ENCODE measurements at regions not wholly inside any gene's neighbourhood (a gene's known extent, or its start where the extent isn't known, plus 50 kb on each side); places are given as distances from the start of the nearest gene placed in this dataset.
"Not testable (repeated sequence)": the region's sequence is repeated elsewhere in the genome, so short reads cannot be mapped to it uniquely, and the experiment has no call there.

DNA sequence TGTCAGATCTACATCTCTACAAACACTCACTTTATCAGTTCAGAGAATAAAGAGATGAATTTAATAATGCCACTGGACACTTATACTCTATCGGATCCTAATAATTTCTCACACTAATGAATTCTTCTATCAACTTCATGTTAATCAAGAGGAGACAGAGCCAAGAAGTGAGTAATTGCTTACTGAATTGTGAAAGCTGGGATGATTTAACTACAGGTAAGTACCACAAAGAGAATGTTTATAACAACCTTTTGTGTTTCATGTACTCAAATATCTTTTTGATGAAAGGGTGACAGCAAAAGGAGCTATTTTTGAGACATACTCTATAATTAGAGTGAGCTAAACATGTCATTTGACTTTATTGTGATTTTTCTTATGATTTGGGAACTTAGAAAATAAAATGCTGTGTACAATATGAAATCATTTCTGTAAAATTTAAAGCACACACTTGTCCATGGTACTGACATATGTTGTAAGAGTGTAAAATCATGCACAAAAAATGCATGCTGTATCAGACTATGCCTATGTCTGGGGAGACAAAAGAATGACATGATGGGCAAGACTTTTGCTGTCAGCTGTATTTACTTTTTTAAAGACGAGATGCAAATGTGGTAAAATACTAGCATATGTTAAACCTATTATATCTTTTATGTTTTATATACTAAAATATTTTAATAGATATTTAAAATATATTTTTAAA, 361.2 kb downstream of the CCER1 start:
- DNase-seq (ENCODE audit: low read depth) = no peak

DNA sequence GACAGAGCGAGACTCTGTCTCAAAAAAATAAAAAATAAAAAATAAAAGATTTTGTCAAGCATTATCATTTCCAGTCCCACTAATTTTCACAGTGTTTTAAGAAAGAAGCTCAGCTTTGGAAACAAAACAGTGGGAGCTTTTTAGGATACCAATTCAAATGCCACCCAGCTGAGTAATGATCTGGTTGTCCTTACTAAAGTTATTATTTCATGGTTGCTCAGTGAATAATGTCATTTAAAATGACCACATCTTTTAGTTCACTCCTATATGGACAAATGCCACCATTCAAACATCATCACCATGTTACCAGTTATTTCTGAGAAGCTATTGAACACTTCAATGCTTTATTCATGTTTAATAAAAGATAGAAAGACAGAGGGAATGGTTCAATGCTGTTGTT, 365.0 kb downstream of the CCER1 start:
- no peak for DNase-seq (ENCODE audit: low read depth)

DNA sequence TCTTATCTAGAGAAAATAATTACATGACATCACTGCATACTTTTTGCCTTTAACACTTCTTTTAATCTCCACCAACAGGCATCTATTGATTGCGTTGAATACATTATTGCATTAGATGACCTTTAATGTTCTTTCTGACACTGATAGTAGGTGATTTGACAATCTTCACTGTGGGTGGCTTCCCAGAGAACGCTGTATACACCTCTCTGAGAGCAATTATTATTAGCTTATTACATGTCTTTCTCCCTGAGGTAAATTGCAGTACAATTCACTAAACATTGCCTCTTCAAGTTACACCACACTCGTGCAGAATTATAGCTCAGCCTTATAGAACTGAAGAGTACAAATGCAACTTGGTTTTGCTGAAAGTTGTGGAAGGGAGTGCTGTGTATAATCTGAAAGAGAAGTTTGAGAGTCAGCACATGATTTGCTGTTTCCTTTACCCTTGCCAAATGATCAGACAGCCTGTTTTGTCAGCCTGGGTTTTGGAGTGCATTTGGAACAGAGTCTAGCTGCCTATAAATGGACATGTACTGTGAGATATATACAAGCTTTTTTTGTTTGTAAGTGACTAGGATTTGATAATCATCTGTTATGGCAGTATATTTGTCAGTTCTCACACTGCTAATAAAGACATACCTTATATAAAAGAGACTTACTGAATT, 369.2 kb downstream of the CCER1 start:
- no peak for DNase-seq (ENCODE audit: low read depth)

DNA sequence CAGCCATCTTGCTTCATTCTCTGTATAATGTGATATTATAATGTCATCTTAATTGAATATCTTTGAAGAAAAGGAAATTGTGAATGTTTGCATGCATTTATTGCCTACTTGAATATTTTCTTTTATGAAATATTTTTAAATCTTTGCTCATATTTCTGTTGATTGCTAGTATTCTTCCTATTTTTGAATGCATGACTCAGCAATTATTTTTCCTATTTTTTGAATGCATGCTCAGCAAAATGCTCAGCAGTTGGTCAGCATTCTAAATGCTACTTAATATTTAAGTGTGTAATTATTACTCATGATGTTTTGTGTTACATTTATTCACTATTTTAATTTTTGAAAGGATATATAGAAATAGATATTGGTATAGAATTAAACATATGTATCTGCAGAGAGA, 378.3 kb downstream of the CCER1 start:
- DNase-seq (ENCODE audit: low read depth) = no peak

DNA sequence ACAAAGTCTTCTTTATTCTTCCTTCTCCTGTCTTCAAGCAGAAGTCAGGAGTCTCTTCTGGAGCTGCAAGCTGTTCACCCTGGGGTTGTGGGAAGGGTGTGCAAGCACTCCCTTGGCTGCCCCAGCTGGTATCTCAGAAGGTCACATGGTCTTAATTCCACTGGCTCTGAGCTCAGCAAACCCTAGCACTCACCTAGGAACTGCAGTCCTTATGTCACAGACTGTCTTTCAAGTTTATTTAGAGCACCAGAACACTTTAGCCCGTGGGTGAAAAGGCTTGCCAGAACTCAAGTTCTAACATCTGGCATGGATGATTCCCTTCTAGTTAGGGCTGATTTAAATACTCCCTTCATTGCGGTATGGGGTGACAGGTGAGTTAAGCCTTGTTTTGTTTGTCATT, 379.0 kb downstream of the CCER1 start:
- DNase-seq (ENCODE audit: low read depth) = no peak

DNA sequence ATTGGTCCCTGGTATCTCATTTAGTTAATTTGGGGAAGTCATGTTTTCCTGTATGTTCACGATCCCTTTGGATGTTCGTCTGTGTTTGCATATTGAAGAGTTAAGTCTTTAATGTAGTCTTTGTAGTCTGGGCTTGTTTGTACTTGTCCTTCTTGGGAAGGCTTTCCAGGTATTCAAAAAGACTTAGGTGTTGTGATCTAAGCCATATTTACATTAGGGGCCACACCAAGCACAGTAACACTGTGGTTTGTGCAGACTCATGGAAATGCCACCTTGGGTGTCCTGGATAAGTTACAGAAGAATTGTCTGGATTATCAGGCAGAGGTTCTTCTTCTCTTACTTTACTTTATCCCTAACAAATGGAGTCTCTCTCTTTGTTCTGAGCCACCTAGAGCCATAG, 380.3 kb downstream of the CCER1 start:
- no peak for DNase-seq (ENCODE audit: low read depth)

DNA sequence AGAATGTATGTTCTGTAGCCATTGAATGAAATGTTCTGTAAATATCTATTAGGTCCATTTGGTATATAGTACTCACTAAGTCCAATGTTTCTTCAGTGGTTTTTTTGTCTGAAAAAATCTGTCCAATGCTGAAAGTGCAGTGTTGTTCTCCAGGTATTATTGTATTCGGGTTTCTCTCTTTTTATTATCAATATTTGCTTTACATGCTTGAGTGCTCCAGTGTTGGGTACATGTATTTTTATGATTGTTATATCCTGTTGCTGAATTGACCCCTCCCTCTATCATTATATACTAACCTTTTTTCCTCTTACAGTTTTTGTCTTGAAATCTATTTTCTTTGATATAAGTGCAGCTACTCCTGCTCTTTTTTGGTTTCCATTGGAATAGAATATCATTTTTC, 382.2 kb downstream of the CCER1 start:
- no peak for DNase-seq (ENCODE audit: low read depth)

DNA sequence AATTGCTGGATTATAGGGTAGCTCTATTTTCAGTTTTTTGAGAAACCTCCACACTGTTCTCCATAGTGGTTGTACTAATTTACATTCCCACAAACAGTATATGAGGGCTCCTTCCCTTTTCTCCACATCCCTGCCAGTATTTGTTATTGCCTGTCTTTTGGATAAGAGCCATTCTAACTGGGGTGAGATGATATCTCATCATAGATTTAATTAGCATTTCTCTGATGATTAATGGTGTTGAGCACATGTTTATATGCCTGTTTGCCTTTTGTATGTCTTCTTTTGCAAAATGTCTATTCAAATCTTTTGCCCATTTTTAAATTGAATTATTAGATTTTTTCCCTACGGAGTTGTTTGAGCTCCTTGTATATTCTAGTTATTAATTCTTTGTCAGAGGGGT, 385.3 kb downstream of the CCER1 start:
- DNase-seq (ENCODE audit: low read depth) = no peak

DNA sequence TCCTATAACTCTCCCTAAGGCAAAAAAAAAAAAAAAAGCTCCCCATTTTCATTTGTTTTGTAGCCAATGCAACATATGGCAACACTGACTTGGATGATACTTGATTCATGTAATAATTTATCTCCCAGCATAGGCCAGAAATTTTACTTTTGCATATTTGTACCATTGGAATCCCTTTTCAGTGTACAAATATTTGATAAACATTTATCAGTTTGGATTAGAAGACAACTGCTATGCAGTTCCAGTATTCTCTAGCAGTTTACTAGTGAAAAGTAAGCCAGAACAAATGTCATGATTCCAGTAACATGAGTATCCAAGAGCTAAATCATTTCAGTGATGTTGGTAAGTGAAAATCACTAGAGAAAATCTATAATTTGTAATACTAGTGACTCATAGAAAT, 392.3 kb downstream of the CCER1 start:
- no peak for DNase-seq (ENCODE audit: low read depth)

DNA sequence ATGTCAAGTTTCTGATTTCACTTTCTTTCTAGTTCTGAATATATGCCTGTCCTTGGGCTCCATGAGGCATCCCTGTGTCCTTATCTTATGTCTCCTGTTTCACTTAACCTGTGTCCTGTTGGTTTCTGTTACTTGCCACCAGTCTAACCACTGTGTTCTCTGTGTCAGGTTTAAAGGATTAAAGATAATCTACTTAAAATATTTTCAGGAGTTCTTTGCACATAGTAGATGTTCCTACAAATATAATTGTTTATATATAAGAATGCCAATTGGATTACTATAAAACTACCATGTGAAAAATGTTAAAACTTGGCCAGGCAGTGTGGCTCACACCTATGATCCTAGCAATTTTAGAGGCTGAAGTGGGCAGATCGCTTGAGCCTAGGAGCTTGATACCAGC, 406.4 kb downstream of the CCER1 start:
- DNase-seq (ENCODE audit: low read depth) = no peak

DNA sequence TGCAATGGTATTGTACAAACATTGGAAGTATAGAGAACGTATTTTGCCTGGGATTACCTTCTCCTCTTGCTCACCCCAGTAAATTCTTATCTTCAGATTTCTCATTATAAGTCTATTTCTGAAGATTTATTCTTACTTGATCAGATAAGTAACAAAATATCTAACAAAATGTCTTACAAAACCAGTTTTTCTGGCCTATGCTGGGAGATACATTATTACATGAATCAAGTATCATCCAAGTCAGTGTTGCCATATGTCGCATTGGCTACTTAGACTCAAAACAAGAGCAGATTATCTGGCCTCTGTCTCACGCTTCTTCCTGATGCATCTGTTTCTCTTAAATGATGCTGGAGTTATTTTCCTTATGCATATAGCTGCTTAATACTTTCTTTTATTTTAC, 408.5 kb downstream of the CCER1 start:
- DNase-seq (ENCODE audit: low read depth) = no peak

DNA sequence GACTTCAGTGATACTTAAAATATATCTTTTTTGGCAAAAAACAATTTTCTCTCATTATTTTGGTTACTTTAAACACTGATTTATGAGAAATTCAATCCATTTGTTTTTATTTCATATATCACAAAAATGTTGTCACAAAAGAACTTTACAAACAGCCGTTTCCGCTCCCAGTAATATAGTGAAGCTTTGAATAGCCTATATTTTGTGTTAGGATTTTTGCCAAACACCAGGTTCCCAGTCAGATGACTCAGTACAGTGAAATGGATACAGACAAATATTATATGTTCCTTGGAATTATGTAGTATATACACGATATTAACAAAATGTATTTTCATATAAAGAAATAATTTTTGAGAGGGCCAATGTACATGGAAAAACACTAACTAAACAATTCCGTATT, 411.1 kb downstream of the CCER1 start:
- no peak for DNase-seq (ENCODE audit: low read depth)

DNA sequence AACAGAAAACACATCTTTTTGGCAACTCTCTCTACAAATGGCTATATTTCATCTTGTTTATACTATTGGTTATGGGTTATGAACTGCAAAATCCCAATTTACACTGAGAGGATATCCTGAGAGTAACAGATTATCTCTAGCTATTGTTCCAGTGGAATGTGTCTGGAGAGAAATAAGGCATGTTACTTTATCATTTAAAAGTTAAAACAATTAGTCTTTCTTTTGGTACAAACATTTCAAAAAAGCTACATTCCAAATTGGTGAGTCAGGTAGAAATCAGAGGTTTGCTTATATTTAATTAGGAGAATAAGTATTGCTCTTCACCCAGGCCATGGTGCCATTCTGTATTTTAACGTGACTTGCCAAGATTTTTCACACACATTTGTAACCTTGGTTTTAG, 411.6 kb downstream of the CCER1 start:
- DNase-seq (ENCODE audit: low read depth) = no peak

DNA sequence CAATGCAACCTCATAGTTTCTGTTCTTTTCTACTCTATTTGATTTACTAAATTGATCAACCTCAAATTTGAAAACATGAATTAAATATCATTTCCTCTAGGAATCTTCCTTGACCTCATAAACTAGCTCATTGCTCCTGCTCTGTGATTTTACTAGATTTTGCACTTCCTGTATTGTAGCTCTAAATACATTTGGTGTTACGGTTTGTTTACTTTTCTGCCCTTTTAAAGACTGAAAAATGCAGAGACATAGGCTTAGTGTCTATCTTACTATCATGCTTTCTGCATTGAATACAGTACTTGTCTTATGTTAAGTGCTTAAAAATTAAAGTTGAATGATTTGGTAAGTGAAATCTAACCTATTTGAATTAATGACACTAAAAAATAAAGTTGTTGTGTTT, 412.1 kb downstream of the CCER1 start:
- not testable (repeated sequence) for DNase-seq (ENCODE audit: low read depth)

DNA sequence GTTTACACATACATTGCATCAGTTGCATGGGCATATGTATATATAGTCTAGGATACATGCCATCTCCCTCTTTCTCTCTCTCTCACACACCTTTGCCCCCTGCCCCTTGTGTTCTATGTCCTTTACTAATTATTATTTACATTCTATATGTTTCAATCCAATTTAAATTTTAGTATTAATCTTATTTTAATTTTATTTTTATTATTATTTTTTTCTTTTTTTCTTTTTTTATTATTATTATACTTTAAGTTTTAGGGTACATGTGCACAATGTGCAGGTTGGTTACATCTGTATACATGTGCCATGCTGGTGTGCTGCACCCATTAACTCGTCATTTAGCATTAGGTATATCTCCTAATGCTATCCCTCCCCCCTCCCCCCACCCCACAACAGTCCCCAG, 421.1 kb downstream of the CCER1 start:
- not testable (repeated sequence) for DNase-seq (ENCODE audit: low read depth)

DNA sequence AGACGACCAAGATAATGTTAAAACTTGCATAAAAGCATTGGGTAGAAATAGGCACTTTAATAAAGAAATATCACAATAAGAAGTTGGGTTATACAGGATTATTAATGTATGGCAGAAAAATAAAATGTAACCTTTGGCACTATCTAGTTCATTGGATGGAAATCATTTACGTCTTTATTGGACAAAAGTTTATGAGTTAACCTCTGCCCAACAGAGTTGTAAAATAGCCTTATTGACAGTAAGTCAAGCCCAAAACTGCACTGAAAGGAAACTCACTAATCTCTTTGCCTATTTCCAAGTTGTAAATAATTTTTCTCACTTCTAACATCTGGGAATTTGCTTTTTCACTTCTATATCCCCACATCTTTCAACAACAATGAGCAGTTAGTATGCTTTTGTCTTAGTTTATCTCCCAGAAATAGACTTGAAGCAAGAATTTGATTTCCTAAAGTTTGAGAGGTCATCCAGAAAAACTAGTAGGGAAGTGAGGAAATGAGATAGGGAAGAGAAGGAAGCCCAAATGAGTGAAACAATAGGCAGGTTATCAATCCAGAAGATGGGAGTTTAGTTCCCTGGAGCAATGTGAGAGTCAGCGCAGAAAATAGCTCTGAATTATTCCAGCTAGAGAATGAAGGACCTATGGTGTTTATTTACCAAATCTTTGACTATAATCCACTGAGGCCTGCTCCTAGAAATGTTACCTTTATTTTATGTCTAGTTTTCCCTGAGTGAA, 434.8 kb downstream of the CCER1 start:
- no peak for DNase-seq (ENCODE audit: low read depth)

DNA sequence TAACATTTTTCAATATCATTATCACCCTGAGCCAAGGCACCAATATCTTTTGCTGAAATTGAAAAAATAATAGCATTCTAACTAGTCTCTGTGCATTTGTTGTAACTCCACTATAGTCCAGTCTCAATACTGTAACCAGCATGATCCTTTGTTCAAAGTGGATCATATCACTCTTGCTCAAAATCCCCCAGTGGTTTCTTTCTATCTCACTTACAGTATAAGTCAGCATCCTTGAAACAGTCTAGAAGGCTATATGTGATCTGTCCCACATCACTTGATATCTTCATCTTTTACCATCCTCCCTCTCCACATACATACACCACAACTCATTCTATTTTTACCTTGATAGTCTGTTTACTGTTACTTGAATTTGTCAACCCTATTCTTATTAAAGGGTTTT, 435.7 kb downstream of the CCER1 start:
- DNase-seq (ENCODE audit: low read depth) = no peak

DNA sequence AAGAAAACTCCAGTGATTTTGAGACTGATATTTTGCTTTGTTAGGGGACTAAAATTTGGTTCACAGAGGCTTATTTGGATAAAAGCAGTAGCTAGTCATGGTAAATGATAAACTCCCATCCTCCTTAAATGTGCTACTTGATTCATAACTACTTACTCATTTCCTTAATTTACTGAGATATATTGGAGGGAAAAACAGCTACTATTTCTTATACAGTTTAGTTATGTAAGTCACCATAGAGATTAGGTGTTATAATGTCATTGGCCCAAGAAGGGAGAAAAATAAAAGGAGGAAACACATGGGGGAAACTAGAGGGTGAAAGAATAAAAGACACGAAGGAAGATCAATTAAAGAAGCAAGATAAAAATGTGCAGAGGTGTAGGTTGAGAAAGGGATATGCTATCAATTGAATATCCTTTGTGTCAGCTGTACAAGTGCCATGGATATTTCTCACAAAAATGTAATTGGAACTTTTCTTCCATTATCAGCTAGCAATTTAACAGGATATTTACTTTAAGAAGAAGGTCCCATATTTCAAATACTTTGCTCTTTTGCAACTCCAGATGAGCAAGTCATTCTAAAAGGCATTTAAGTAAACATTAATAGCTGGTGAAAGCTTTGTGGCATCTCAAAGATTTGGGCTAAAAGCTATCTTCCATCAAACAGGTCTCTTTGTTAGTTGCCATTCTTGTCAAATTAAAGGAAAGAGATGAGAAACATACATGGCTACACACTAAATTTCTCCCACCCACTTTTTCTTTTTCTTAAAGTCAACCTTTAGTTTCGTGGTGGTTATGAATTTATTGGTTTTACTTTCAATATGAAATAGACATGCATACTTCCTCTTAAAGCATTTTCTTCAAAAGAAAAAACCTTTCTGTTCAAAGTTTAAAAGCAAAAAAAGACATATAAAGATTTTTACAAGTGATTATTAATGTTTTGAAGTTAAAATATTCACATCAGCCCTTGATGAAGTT, 439.5 kb downstream of the CCER1 start:
- DNase-seq (ENCODE audit: low read depth) = no peak

DNA sequence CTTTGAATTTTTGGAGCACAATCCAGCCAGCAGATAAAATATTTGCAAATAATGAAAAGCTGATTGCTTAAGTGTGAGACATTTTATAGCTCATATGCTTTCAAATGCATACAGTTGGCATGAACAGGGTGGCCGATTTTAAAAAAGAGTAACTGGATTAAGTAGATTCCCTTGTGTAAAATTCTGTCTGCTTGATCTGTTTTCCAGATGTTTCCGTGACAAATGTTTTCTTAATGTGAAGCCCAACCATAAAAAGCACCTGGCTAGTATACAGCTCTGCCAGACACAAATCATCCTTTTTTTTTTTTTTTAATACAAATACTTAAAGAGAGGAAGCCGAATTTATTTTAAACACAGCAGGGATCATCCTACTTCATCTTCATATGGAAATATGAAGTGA, 440.7 kb downstream of the CCER1 start:
- DNase-seq (ENCODE audit: low read depth) = no peak

DNA sequence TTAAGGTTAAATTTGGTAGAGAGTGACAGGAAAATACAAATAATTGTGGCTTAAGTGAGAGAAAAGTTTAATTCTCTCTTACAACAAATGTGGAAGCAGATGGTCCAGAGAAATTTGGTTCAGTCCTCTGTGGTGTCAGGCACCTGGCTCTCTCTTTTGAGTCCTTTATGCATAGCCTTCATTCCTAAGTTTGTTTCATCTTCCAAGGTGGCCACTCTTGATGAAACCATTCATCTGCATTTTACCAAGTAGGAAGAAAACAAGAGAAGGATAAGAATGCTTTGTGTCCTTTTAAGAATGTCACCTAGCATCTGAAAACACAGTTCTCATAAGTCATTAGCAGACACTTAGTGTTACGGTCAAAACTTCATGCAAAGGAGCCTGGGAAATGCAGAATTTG, 442.5 kb downstream of the CCER1 start:
- no peak for DNase-seq (ENCODE audit: low read depth)

DNA sequence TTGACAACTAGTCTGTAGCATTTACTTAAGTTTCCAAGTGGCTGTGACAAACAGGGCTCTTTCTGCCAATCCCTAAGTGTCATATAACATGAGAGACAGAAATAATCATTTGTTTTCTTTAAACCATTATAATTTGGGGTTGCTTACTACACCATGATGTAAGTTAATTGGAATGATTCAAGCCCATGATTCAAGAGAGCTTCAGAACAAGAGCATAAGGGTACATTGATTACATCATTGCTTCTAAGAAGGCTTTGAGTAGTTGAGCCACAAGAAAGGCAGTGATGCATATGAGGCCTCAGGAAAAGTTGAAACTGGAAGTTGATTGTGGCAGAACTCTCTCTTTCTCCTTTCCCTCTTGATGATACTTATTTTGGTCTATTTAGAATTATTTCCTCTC, 444.0 kb downstream of the CCER1 start:
- peak; percentile 14 for DNase-seq (ENCODE audit: low read depth)

DNA sequence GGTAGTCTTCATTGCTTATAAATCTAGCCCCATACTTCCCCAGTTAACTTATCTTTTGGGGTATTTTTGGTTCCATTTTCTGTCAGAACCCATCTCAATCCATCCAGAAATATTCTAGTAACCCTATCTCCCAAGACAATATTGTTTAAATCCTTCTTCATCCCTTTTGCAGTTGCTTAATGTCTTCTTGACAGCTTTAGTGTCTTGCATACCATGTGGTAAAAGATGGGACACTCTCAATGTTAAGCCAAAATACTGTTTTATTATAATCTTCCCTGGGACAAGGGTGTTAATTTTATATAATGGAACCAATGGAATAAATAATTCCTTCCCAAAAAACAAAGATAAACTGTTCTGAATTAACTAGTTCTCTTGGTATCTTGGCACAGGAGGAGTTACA, 450.2 kb downstream of the CCER1 start:
- DNase-seq (ENCODE audit: low read depth) = no peak

Measured in non-pigmented ciliary epithelial cell (primary cell).